ENCODE measurements at regions not wholly inside any gene's neighbourhood (a gene's known extent, or its start where the extent isn't known, plus 50 kb on each side); places are given as distances from the start of the nearest gene placed in this dataset.

- POLR2A ChIA-PET: no interaction called here
- DNase-seq: no peak
- no peak overlapping the region for H3K27ac Mint-ChIP-seq
- intact Hi-C loops (cut with micrococcal nuclease): no loop called here
- no peaks in the 10 kb centered on the region for H3K9me3 Mint-ChIP-seq
- H3K36me3 Mint-ChIP-seq: peaks cover 2% of the 10 kb centered on the region
- CTCF ChIA-PET: no interaction called here
- peaks cover 1% of the 10 kb centered on the region for H3K27me3 Mint-ChIP-seq
- no peaks in the 10 kb centered on the region for H3K4me1 Mint-ChIP-seq (ENCODE audit: low read depth)
- H3K4me3 Mint-ChIP-seq: no peak overlapping the region
Observed at GRCh38 chr2:234189786-234190300, 139.3 kb downstream of the SPP2 start.

- ChIA-PET POLR2A (no interaction called here), CTCF (no interaction called here)
- Mint-ChIP-seq H3K27me3 (peaks cover 1% of the 10 kb centered on the region), H3K27ac (no peak overlapping the region), H3K9me3 (no peaks in the 10 kb centered on the region), H3K4me1 (ENCODE audit: low read depth) (no peaks in the 10 kb centered on the region), H3K4me3 (no peak overlapping the region), H3K36me3 (peaks cover 2% of the 10 kb centered on the region)
- no peak for DNase-seq
- intact Hi-C loops (cut with micrococcal nuclease): no loop called here
Observed at GRCh38 chr2:234189230-234189629, 138.7 kb downstream of the SPP2 start.

GRCh38 chr2:234187646-234188174, 137.2 kb downstream of the SPP2 start:
- H3K4me3 Mint-ChIP-seq: no peak overlapping the region
- DNase-seq: no peak
- CTCF ChIA-PET: no interaction called here
- peaks cover 2% of the 10 kb centered on the region for H3K36me3 Mint-ChIP-seq
- intact Hi-C loops (cut with micrococcal nuclease): no loop called here
- H3K27ac Mint-ChIP-seq: no peak overlapping the region
- POLR2A ChIA-PET: no interaction called here
- H3K27me3 Mint-ChIP-seq: no peaks in the 10 kb centered on the region
- no peaks in the 10 kb centered on the region for H3K9me3 Mint-ChIP-seq
- no peaks in the 10 kb centered on the region for H3K4me1 Mint-ChIP-seq (ENCODE audit: low read depth)

GRCh38 chr2:234181121-234181520, 130.6 kb downstream of the SPP2 start:
- Mint-ChIP-seq H3K4me3 (no peak overlapping the region), H3K9me3 (no peaks in the 10 kb centered on the region), H3K27ac (no peak overlapping the region), H3K4me1 (ENCODE audit: low read depth) (no peaks in the 10 kb centered on the region), H3K36me3 (no peaks in the 10 kb centered on the region), H3K27me3 (no peaks in the 10 kb centered on the region)
- ChIA-PET CTCF (no interaction called here), POLR2A (no interaction called here)
- intact Hi-C loops (cut with micrococcal nuclease): no loop called here
- no peak for DNase-seq

- Mint-ChIP-seq H3K27me3 (no peaks in the 10 kb centered on the region), H3K4me1 (ENCODE audit: low read depth) (no peaks in the 10 kb centered on the region), H3K4me3 (no peak overlapping the region), H3K27ac (no peak overlapping the region), H3K9me3 (no peaks in the 10 kb centered on the region), H3K36me3 (no peaks in the 10 kb centered on the region)
- no peak for DNase-seq
- ChIA-PET CTCF (no interaction called here), POLR2A (no interaction called here)
- intact Hi-C loops (cut with micrococcal nuclease): no loop called here
Observed at GRCh38 chr2:234179031-234179363, 128.5 kb downstream of the SPP2 start.

GRCh38 chr2:234178330-234179030, 128.0 kb downstream of the SPP2 start:
- Mint-ChIP-seq H3K27me3 (no peaks in the 10 kb centered on the region), H3K4me1 (ENCODE audit: low read depth) (no peaks in the 10 kb centered on the region), H3K9me3 (no peaks in the 10 kb centered on the region), H3K27ac (no peak overlapping the region), H3K4me3 (no peak overlapping the region), H3K36me3 (no peaks in the 10 kb centered on the region)
- ChIA-PET CTCF (no interaction called here), POLR2A (no interaction called here)
- DNase-seq: no peak
- intact Hi-C loops (cut with micrococcal nuclease): no loop called here

GRCh38 chr2:234175649-234176048, 125.1 kb downstream of the SPP2 start:
- no peak overlapping the region for H3K4me3 Mint-ChIP-seq
- DNase-seq: no peak
- no peaks in the 10 kb centered on the region for H3K9me3 Mint-ChIP-seq
- ChIA-PET POLR2A (no interaction called here), CTCF (interaction anchor here (0.9 kb wide), 1 partner anchor 26 kb away, joined by 3 read pairs; no protein-coding TSS in a partner anchor)
- no peaks in the 10 kb centered on the region for H3K27me3 Mint-ChIP-seq
- no peaks in the 10 kb centered on the region for H3K4me1 Mint-ChIP-seq (ENCODE audit: low read depth)
- H3K27ac Mint-ChIP-seq: no peak overlapping the region
- no peaks in the 10 kb centered on the region for H3K36me3 Mint-ChIP-seq
- intact Hi-C loops (cut with micrococcal nuclease): no loop called here

- no peak overlapping the region for H3K27ac Mint-ChIP-seq
- no peaks in the 10 kb centered on the region for H3K27me3 Mint-ChIP-seq
- no peaks in the 10 kb centered on the region for H3K36me3 Mint-ChIP-seq
- ChIA-PET CTCF (no interaction called here), POLR2A (no interaction called here)
- intact Hi-C loops (cut with micrococcal nuclease): no loop called here
- H3K9me3 Mint-ChIP-seq: no peaks in the 10 kb centered on the region
- no peaks in the 10 kb centered on the region for H3K4me1 Mint-ChIP-seq (ENCODE audit: low read depth)
- no peak for DNase-seq
- no peak overlapping the region for H3K4me3 Mint-ChIP-seq
Observed at GRCh38 chr2:234174742-234175141, 124.2 kb downstream of the SPP2 start.

GRCh38 chr2:234172532-234172931, 122.0 kb downstream of the SPP2 start:
- ChIA-PET POLR2A (no interaction called here), CTCF (no interaction called here)
- Mint-ChIP-seq H3K36me3 (no peaks in the 10 kb centered on the region), H3K9me3 (no peaks in the 10 kb centered on the region), H3K27me3 (no peaks in the 10 kb centered on the region), H3K27ac (no peak overlapping the region), H3K4me1 (ENCODE audit: low read depth) (no peaks in the 10 kb centered on the region), H3K4me3 (no peak overlapping the region)
- no peak for DNase-seq
- intact Hi-C loops (cut with micrococcal nuclease): no loop called here

- CTCF ChIA-PET: no interaction called here
- DNase-seq: no peak
- Mint-ChIP-seq H3K4me1 (ENCODE audit: low read depth) (no peaks in the 10 kb centered on the region), H3K27me3 (no peaks in the 10 kb centered on the region), H3K9me3 (no peaks in the 10 kb centered on the region), H3K36me3 (no peaks in the 10 kb centered on the region), H3K27ac (no peak overlapping the region), H3K4me3 (no peak overlapping the region)
- POLR2A ChIA-PET: no interaction called here
- intact Hi-C loops (cut with micrococcal nuclease): no loop called here
Observed at GRCh38 chr2:234172066-234172465, 121.6 kb downstream of the SPP2 start.

- no peaks in the 10 kb centered on the region for H3K9me3 Mint-ChIP-seq
- DNase-seq: no peak
- POLR2A ChIA-PET: no interaction called here
- no peaks in the 10 kb centered on the region for H3K36me3 Mint-ChIP-seq
- CTCF ChIA-PET: no interaction called here
- H3K4me3 Mint-ChIP-seq: no peak overlapping the region
- intact Hi-C loops (cut with micrococcal nuclease): no loop called here
- H3K4me1 Mint-ChIP-seq (ENCODE audit: low read depth): no peaks in the 10 kb centered on the region
- H3K27ac Mint-ChIP-seq: no peak overlapping the region
- H3K27me3 Mint-ChIP-seq: no peaks in the 10 kb centered on the region
Observed at GRCh38 chr2:234171666-234172065, 121.2 kb downstream of the SPP2 start.

- ChIA-PET POLR2A (no interaction called here), CTCF (interaction anchor here (1.4 kb wide), 1 partner anchor 34 kb away, joined by 3 read pairs; no protein-coding TSS in a partner anchor)
- H3K36me3 Mint-ChIP-seq: no peaks in the 10 kb centered on the region
- DNase-seq: no peak
- no peaks in the 10 kb centered on the region for H3K27me3 Mint-ChIP-seq
- H3K4me3 Mint-ChIP-seq: no peak overlapping the region
- H3K27ac Mint-ChIP-seq: no peak overlapping the region
- peaks cover 6% of the 10 kb centered on the region for H3K4me1 Mint-ChIP-seq (ENCODE audit: low read depth)
- intact Hi-C loops (cut with micrococcal nuclease): no loop called here
- no peaks in the 10 kb centered on the region for H3K9me3 Mint-ChIP-seq
Observed at GRCh38 chr2:234169674-234170073, 119.2 kb downstream of the SPP2 start.

Measured in activated CD4-positive, alpha-beta memory T cell treated with anti-CD3 and anti-CD28 coated beads for 36 hours (primary cell).